Gastroesophageal sphincter (tissue), 3 donors: ENCODE measurements at regions not wholly inside any gene's neighbourhood (a gene's known extent, or its start where the extent isn't known, plus 50 kb on each side); places are given as distances from the start of the nearest gene placed in this dataset.

Experiments
- POLR2AphosphoS5 ChIP-seq: sonication (generic); formaldehyde crosslinking; IDR thresholded peaks from one replicate; pipeline ENCODE4 v1.6.1; 2017; ENCODE audit warnings: antibody characterized with exemption
- TF ChIP-seq, protein P1 (sequence below), 4 experiments: fragments of 200-600 bp in 2 of 4; fragments of 450-650 bp in 2 of 4; sonication (generic) in 1 of 4; IDR thresholded peaks; one replicate each; pipeline ENCODE4 v1.5.1; 2017 to 2019; ENCODE audit warnings: antibody characterized with exemption in 4 of 4, mild to moderate bottlenecking in 2 of 4, moderate library complexity in 2 of 4

DNA sequence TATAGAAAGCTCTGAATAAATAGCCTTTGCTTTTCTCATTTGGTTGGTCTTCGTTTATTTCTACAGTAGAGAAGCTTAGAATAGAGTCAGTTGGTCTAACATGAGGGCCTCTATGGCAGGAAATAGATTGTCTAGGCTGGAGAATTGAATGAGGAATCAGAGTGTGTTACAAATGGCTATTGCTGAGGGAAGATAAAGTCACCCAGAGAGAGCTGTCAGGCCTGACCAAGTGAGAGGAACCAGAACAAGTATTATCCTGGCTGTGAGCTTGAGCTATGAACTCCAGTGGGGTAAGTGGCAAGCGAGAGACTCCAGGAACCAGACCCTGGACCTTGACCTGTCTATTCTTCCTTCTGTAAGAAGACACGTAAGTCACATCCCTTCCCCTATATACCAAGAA is 353.1 kb downstream of the CD83 start:
- TF ChIP-seq, protein P1, sequence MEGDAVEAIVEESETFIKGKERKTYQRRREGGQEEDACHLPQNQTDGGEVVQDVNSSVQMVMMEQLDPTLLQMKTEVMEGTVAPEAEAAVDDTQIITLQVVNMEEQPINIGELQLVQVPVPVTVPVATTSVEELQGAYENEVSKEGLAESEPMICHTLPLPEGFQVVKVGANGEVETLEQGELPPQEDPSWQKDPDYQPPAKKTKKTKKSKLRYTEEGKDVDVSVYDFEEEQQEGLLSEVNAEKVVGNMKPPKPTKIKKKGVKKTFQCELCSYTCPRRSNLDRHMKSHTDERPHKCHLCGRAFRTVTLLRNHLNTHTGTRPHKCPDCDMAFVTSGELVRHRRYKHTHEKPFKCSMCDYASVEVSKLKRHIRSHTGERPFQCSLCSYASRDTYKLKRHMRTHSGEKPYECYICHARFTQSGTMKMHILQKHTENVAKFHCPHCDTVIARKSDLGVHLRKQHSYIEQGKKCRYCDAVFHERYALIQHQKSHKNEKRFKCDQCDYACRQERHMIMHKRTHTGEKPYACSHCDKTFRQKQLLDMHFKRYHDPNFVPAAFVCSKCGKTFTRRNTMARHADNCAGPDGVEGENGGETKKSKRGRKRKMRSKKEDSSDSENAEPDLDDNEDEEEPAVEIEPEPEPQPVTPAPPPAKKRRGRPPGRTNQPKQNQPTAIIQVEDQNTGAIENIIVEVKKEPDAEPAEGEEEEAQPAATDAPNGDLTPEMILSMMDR (IDR thresholded peaks at IDR 0.05) = no peak
- no peak for TF ChIP-seq POLR2AphosphoS5
